ENCODE measurements at regions not wholly inside any gene's neighbourhood (a gene's known extent, or its start where the extent isn't known, plus 50 kb on each side); places are given as distances from the start of the nearest gene placed in this dataset.
"Not testable (repeated sequence)": the region's sequence is repeated elsewhere in the genome, so short reads cannot be mapped to it uniquely, and the experiment has no call there.

DNA sequence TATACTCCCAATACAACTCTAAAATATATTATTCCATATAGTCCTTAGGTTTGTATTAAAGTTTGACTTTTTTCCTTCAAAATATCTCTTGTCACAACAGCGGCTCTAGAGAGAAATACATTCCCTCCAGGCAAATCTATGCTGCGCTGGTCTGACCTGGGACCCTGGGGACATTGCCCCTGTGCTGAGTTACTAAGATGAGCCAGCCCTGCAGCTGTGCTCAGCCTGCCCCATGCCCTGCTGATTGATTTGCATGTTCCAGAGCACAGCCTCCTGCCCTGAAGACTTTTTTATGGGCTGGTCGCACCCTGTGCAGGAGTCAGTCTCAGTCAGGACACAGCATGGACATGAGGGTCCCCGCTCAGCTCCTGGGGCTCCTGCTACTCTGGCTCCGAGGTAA lies 1170.7 kb downstream of the RPIA start:
- TF ChIP-seq, protein P1, sequence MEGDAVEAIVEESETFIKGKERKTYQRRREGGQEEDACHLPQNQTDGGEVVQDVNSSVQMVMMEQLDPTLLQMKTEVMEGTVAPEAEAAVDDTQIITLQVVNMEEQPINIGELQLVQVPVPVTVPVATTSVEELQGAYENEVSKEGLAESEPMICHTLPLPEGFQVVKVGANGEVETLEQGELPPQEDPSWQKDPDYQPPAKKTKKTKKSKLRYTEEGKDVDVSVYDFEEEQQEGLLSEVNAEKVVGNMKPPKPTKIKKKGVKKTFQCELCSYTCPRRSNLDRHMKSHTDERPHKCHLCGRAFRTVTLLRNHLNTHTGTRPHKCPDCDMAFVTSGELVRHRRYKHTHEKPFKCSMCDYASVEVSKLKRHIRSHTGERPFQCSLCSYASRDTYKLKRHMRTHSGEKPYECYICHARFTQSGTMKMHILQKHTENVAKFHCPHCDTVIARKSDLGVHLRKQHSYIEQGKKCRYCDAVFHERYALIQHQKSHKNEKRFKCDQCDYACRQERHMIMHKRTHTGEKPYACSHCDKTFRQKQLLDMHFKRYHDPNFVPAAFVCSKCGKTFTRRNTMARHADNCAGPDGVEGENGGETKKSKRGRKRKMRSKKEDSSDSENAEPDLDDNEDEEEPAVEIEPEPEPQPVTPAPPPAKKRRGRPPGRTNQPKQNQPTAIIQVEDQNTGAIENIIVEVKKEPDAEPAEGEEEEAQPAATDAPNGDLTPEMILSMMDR (IDR thresholded peaks at IDR 0.05) = not testable (repeated sequence)
- not testable (repeated sequence) for TF ChIP-seq POLR2A (IDR thresholded peaks at IDR 0.05)

Data from uterus (tissue), 2 donors.